Transverse colon (tissue), 4 donors: ENCODE measurements at regions not wholly inside any gene's neighbourhood (a gene's known extent, or its start where the extent isn't known, plus 50 kb on each side); places are given as distances from the start of the nearest gene placed in this dataset.

Experiments
- EP300 ChIP-seq: sonication (generic); formaldehyde crosslinking; IDR thresholded peaks from one replicate; pipeline ENCODE4 v1.6.1; 2017; ENCODE audit warnings: antibody characterized with exemption, low read depth
- POLR2A ChIP-seq: fragments of 450-650 bp; IDR thresholded peaks from one replicate; pipeline ENCODE4 v1.6.1; 2016; ENCODE audit warnings: antibody characterized with exemption, mild to moderate bottlenecking, moderate library complexity
- POLR2AphosphoS5 ChIP-seq, 3 donors: sonication (generic); formaldehyde crosslinking; IDR thresholded peaks; one replicate each; pipeline ENCODE4 v1.6.1; 2016; ENCODE audit warnings: antibody characterized with exemption in 3 of 3
- TF ChIP-seq, protein P1 (sequence below), 5 experiments: fragments of 200-600 bp in 3 of 5; fragments of 450-650 bp in 2 of 5; sonication (generic) in 3 of 5; IDR thresholded peaks; 1 replicate in 2 of 5; 2 replicates in 3 of 5; pipeline ENCODE4 v1.5.1; 2016 to 2017; ENCODE audit warnings: antibody characterized with exemption in 5 of 5, inconsistent platforms in 3 of 5, mild to moderate bottlenecking in 2 of 5, moderate library complexity in 1 of 5

DNA sequence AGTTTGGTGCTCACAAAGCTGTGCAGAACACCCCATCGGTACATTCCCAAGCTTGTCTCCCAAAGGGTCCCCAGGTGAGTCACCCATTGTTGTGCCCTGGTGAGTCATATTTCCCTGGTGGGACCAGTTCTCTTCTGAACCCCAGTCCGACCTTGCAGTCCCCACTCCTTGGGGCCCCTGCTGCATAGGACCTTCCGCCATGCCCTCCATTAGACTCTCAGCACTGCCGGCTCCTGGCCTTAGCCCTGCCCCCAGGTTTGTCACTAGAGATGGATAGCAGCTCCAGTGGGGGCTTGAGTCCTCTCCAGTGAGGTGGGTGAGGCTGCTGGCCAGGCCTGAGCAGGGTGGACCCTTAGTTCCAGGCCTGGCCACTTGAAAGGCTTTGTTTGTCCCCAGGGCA, 80.5 kb upstream of the MKI67 start:
- TF ChIP-seq, protein P1, sequence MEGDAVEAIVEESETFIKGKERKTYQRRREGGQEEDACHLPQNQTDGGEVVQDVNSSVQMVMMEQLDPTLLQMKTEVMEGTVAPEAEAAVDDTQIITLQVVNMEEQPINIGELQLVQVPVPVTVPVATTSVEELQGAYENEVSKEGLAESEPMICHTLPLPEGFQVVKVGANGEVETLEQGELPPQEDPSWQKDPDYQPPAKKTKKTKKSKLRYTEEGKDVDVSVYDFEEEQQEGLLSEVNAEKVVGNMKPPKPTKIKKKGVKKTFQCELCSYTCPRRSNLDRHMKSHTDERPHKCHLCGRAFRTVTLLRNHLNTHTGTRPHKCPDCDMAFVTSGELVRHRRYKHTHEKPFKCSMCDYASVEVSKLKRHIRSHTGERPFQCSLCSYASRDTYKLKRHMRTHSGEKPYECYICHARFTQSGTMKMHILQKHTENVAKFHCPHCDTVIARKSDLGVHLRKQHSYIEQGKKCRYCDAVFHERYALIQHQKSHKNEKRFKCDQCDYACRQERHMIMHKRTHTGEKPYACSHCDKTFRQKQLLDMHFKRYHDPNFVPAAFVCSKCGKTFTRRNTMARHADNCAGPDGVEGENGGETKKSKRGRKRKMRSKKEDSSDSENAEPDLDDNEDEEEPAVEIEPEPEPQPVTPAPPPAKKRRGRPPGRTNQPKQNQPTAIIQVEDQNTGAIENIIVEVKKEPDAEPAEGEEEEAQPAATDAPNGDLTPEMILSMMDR (IDR thresholded peaks at IDR 0.05) = no peak
- TF ChIP-seq POLR2AphosphoS5 (IDR thresholded peaks at IDR 0.05) = no peak
- TF ChIP-seq POLR2A = no peak
- no peak for TF ChIP-seq EP300
